ENCODE measurements at regions not wholly inside any gene's neighbourhood (a gene's known extent, or its start where the extent isn't known, plus 50 kb on each side); places are given as distances from the start of the nearest gene placed in this dataset.

GRCh38 chr15:75138016-75138999 is 63.4 kb upstream of the C15orf39 start:
- 96% methylated on average over 8 of the region's 20 CpGs for WGBS (ENCODE audit: insufficient coverage)
- Histone ChIP-seq H3K4me3 (ENCODE audit: control insufficient read depth in 1 of 2, extremely low read depth in 1 of 2, low read length in 1 of 2) (no peak overlapping the region), H3K27ac (ENCODE audit: low read length) (no peak overlapping the region), H3K9me3 (peaks cover 5% of the 10 kb centered on the region), H3K36me3 (ENCODE audit: control insufficient read depth in 2 of 2, extremely low read depth in 1 of 2, insufficient read depth in 1 of 2, low read length in 1 of 2) (no peaks in the 10 kb centered on the region), H3K27me3 (replicated peaks in 1 of 2; ENCODE audit: control insufficient read depth in 2 of 2, extremely low read depth in 1 of 2, insufficient read depth in 2 of 2, low read length in 1 of 2) (no peaks in the 10 kb centered on the region), H3K4me1 (ENCODE audit: control insufficient read depth in 1 of 2, extremely low read depth in 1 of 2, insufficient read depth in 2 of 2, low read length in 2 of 2) (no peaks in the 10 kb centered on the region)
- Mint-ChIP-seq H3K4me3 (no peak overlapping the region), H3K9me3 (peaks cover 5 to 17% (median 15%) of the 10 kb centered on the region in 3 donors), H3K36me3 (peaks cover 9% of the 10 kb centered on the region), H3K4me1 (no peaks in the 10 kb centered on the region), H3K27me3 (no peaks in the 10 kb centered on the region), H3K27ac (no peak overlapping the region)
- no peak for ATAC-seq (replicated peaks in 1 of 4)
- CTCF ChIA-PET, result no interaction called here
- POLR2A ChIA-PET, result no interaction called here
- no peak for DNase-seq

GRCh38 chr15:75140080-75140879 is 61.4 kb upstream of the C15orf39 start:
- H3K9me3 ChIP-seq, result peaks cover 5% of the 10 kb centered on the region
- no peak overlapping the region for H3K4me3 ChIP-seq (ENCODE audit: control insufficient read depth in 1 of 2, extremely low read depth in 1 of 2, low read length in 1 of 2)
- no peaks in the 10 kb centered on the region for H3K4me1 ChIP-seq (ENCODE audit: control insufficient read depth in 1 of 2, extremely low read depth in 1 of 2, insufficient read depth in 2 of 2, low read length in 2 of 2)
- CTCF ChIA-PET, result no interaction called here
- H3K27ac ChIP-seq (ENCODE audit: low read length), result no peak overlapping the region
- POLR2A ChIA-PET, result no interaction called here
- WGBS (ENCODE audit: insufficient coverage), result 89% methylated on average over 3 of the region's 7 CpGs
- Mint-ChIP-seq H3K4me3 (no peak overlapping the region), H3K9me3 (peaks cover 5 to 18% (median 17%) of the 10 kb centered on the region in 3 donors), H3K27me3 (no peaks in the 10 kb centered on the region), H3K4me1 (no peaks in the 10 kb centered on the region), H3K36me3 (peaks cover 9% of the 10 kb centered on the region), H3K27ac (no peak overlapping the region)
- H3K27me3 ChIP-seq (replicated peaks in 1 of 2; ENCODE audit: control insufficient read depth in 2 of 2, extremely low read depth in 1 of 2, insufficient read depth in 2 of 2, low read length in 1 of 2), result peaks cover 0 to 11% of the 10 kb centered on the region in 2 experiments
- ATAC-seq (replicated peaks in 1 of 4) (no peak), DNase-seq (no peak)
- no peaks in the 10 kb centered on the region for H3K36me3 ChIP-seq (ENCODE audit: control insufficient read depth in 2 of 2, extremely low read depth in 1 of 2, insufficient read depth in 1 of 2, low read length in 1 of 2)

- no peak overlapping the region for H3K4me3 ChIP-seq (ENCODE audit: control insufficient read depth in 1 of 2, extremely low read depth in 1 of 2, low read length in 1 of 2)
These were observed 59.2 kb upstream of the C15orf39 start for GRCh38 chr15:75142499-75142898.

GRCh38 chr15:75143738-75144334 is 57.8 kb upstream of the C15orf39 start:
- H3K9me3 Mint-ChIP-seq, result peaks cover 5 to 21% (median 17%) of the 10 kb centered on the region in 3 donors
- no peak overlapping the region for H3K4me3 Mint-ChIP-seq
- peaks cover 0 to 19% of the 10 kb centered on the region in 2 experiments for H3K27me3 ChIP-seq (replicated peaks in 1 of 2; ENCODE audit: control insufficient read depth in 2 of 2, extremely low read depth in 1 of 2, insufficient read depth in 2 of 2, low read length in 1 of 2)
- 86% methylated on average over 5 of the region's 5 CpGs for WGBS (ENCODE audit: insufficient coverage)
- peaks cover 5% of the 10 kb centered on the region for H3K9me3 ChIP-seq
- H3K27me3 Mint-ChIP-seq, result no peaks in the 10 kb centered on the region
- ChIA-PET CTCF (no interaction called here), POLR2A (no interaction called here)
- no peaks in the 10 kb centered on the region for H3K36me3 ChIP-seq (ENCODE audit: control insufficient read depth in 2 of 2, extremely low read depth in 1 of 2, insufficient read depth in 1 of 2, low read length in 1 of 2)
- H3K27ac Mint-ChIP-seq, result no peak overlapping the region
- H3K27ac ChIP-seq (ENCODE audit: low read length), result no peak overlapping the region
- H3K4me1 ChIP-seq (ENCODE audit: control insufficient read depth in 1 of 2, extremely low read depth in 1 of 2, insufficient read depth in 2 of 2, low read length in 2 of 2), result no peaks in the 10 kb centered on the region
- DNase-seq (no peak), ATAC-seq (replicated peaks in 1 of 4) (no peak)
- peaks cover 9% of the 10 kb centered on the region for H3K36me3 Mint-ChIP-seq
- no peak overlapping the region for H3K4me3 ChIP-seq (ENCODE audit: control insufficient read depth in 1 of 2, extremely low read depth in 1 of 2, low read length in 1 of 2)
- H3K4me1 Mint-ChIP-seq, result no peaks in the 10 kb centered on the region

More at GRCh38 chr15:75142499-75142898, 59.2 kb upstream of the C15orf39 start:
- Mint-ChIP-seq H3K9me3 (peaks cover 5 to 18% (median 17%) of the 10 kb centered on the region in 3 donors), H3K4me1 (no peaks in the 10 kb centered on the region), H3K36me3 (peaks cover 9% of the 10 kb centered on the region), H3K27me3 (no peaks in the 10 kb centered on the region), H3K4me3 (no peak overlapping the region), H3K27ac (no peak overlapping the region)
- Histone ChIP-seq H3K27ac (ENCODE audit: low read length) (no peak overlapping the region), H3K4me1 (ENCODE audit: control insufficient read depth in 1 of 2, extremely low read depth in 1 of 2, insufficient read depth in 2 of 2, low read length in 2 of 2) (no peaks in the 10 kb centered on the region), H3K36me3 (ENCODE audit: control insufficient read depth in 2 of 2, extremely low read depth in 1 of 2, insufficient read depth in 1 of 2, low read length in 1 of 2) (no peaks in the 10 kb centered on the region), H3K9me3 (peaks cover 5% of the 10 kb centered on the region), H3K27me3 (replicated peaks in 1 of 2; ENCODE audit: control insufficient read depth in 2 of 2, extremely low read depth in 1 of 2, insufficient read depth in 2 of 2, low read length in 1 of 2) (peaks cover 0 to 19% of the 10 kb centered on the region in 2 experiments)
- CTCF ChIA-PET, result no interaction called here
- DNase-seq (no peak), ATAC-seq (replicated peaks in 1 of 4) (no peak)
- WGBS (ENCODE audit: insufficient coverage), result 82% methylated on average over 2 of the region's 3 CpGs
- POLR2A ChIA-PET, result no interaction called here

- Histone ChIP-seq H3K27me3 (replicated peaks in 1 of 2; ENCODE audit: control insufficient read depth in 2 of 2, extremely low read depth in 1 of 2, insufficient read depth in 2 of 2, low read length in 1 of 2) (peaks cover 0 to 19% of the 10 kb centered on the region in 2 experiments), H3K9me3 (peaks cover 5% of the 10 kb centered on the region), H3K27ac (ENCODE audit: low read length) (no peak overlapping the region), H3K4me1 (ENCODE audit: control insufficient read depth in 1 of 2, extremely low read depth in 1 of 2, insufficient read depth in 2 of 2, low read length in 2 of 2) (no peaks in the 10 kb centered on the region), H3K4me3 (ENCODE audit: control insufficient read depth in 1 of 2, extremely low read depth in 1 of 2, low read length in 1 of 2) (no peak overlapping the region), H3K36me3 (ENCODE audit: control insufficient read depth in 2 of 2, extremely low read depth in 1 of 2, insufficient read depth in 1 of 2, low read length in 1 of 2) (no peaks in the 10 kb centered on the region)
- H3K27ac Mint-ChIP-seq, result no peak overlapping the region
- peaks cover 9% of the 10 kb centered on the region for H3K36me3 Mint-ChIP-seq
- H3K4me1 Mint-ChIP-seq, result peaks cover 0 to 2% (median 0%) of the 10 kb centered on the region in 3 donors
- ATAC-seq (replicated peaks in 1 of 4), result no peak
- H3K4me3 Mint-ChIP-seq, result no peak overlapping the region
- H3K9me3 Mint-ChIP-seq, result peaks cover 5 to 21% (median 17%) of the 10 kb centered on the region in 3 donors
- CTCF ChIA-PET, result no interaction called here
- no peaks in the 10 kb centered on the region for H3K27me3 Mint-ChIP-seq
- DNase-seq, result no peak
- POLR2A ChIA-PET, result no interaction called here
- 58% methylated on average over 6 of the region's 7 CpGs for WGBS (ENCODE audit: insufficient coverage)
These were observed 56.4 kb upstream of the C15orf39 start for GRCh38 chr15:75145027-75145841.
